NB4 (cell line): ENCODE measurements at regions not wholly inside any gene's neighbourhood (a gene's known extent, or its start where the extent isn't known, plus 50 kb on each side); places are given as distances from the start of the nearest gene placed in this dataset.

Experiments
- MAX ChIP-seq: IDR thresholded peaks from 2 replicates; pipeline ENCODE4 v1.6.1; 2011; ENCODE audit warnings: low read depth, low read length
- POLR2A ChIP-seq: IDR thresholded peaks from 2 replicates; pipeline ENCODE4 v1.6.1; 2011; ENCODE audit warnings: mild to moderate bottlenecking; ENCODE audit not compliant: insufficient read length; ENCODE audit errors: extremely low read depth
- TF ChIP-seq, protein P1 (sequence below): IDR thresholded peaks from one replicate; pipeline ENCODE4 v1.5.1; 2012; ENCODE audit warnings: low read depth, low read length

- TF ChIP-seq, protein P1, sequence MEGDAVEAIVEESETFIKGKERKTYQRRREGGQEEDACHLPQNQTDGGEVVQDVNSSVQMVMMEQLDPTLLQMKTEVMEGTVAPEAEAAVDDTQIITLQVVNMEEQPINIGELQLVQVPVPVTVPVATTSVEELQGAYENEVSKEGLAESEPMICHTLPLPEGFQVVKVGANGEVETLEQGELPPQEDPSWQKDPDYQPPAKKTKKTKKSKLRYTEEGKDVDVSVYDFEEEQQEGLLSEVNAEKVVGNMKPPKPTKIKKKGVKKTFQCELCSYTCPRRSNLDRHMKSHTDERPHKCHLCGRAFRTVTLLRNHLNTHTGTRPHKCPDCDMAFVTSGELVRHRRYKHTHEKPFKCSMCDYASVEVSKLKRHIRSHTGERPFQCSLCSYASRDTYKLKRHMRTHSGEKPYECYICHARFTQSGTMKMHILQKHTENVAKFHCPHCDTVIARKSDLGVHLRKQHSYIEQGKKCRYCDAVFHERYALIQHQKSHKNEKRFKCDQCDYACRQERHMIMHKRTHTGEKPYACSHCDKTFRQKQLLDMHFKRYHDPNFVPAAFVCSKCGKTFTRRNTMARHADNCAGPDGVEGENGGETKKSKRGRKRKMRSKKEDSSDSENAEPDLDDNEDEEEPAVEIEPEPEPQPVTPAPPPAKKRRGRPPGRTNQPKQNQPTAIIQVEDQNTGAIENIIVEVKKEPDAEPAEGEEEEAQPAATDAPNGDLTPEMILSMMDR: no peak
- TF ChIP-seq MAX (no peak), POLR2A (no peak)
Observed at GRCh38 chr5:4387290-4387689, 752.8 kb upstream of the ADAMTS16 start.
